ENCODE measurements at regions not wholly inside any gene's neighbourhood (a gene's known extent, or its start where the extent isn't known, plus 50 kb on each side); places are given as distances from the start of the nearest gene placed in this dataset.

DNA sequence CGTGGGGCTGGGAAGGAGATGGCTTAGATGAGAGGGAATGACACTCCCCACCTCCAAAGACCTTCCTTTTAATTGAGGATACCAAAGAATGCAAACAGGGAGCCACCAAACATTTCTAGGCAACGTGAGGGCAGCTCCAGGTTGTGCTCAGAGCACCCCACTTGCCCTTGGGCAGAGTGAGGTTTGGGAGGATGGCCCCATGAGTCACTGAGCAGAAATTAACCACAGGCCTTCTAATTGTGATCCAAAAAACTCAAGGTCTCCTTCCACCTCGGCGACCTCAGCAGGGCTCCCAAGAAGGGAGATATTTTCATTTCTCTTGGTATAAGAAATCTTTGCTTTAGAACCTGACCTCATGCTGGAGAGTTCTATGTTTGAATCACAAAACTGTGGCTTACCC, 305.0 kb upstream of the TPM1 start:
- TF ChIP-seq, protein P1, sequence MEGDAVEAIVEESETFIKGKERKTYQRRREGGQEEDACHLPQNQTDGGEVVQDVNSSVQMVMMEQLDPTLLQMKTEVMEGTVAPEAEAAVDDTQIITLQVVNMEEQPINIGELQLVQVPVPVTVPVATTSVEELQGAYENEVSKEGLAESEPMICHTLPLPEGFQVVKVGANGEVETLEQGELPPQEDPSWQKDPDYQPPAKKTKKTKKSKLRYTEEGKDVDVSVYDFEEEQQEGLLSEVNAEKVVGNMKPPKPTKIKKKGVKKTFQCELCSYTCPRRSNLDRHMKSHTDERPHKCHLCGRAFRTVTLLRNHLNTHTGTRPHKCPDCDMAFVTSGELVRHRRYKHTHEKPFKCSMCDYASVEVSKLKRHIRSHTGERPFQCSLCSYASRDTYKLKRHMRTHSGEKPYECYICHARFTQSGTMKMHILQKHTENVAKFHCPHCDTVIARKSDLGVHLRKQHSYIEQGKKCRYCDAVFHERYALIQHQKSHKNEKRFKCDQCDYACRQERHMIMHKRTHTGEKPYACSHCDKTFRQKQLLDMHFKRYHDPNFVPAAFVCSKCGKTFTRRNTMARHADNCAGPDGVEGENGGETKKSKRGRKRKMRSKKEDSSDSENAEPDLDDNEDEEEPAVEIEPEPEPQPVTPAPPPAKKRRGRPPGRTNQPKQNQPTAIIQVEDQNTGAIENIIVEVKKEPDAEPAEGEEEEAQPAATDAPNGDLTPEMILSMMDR (IDR thresholded peaks at IDR 0.05; ENCODE audit: poor library complexity) = no peak
- no peak for TF ChIP-seq EZH2phosphoT487 (IDR thresholded peaks at IDR 0.05; ENCODE audit: low read depth, severe bottlenecking, unreplicated experiment)
- no peak for TF ChIP-seq EZH2 (IDR thresholded peaks at IDR 0.05; ENCODE audit: borderline replicate concordance)
